Endothelial cell (in vitro differentiated cells): ENCODE measurements at regions not wholly inside any gene's neighbourhood (a gene's known extent, or its start where the extent isn't known, plus 50 kb on each side); places are given as distances from the start of the nearest gene placed in this dataset.

ENCODE experiments used
- DNase-seq: peaks from one replicate; pipeline ENCODE4 v3.0.0; 2021; ENCODE audit warnings: low spot score
- H3K27ac Mint-ChIP-seq: one replicate; pipeline ENCODE4 v1.8.0; 2021; ENCODE audit warnings: mixed read lengths, inconsistent platforms; ENCODE audit not compliant: unreplicated experiment
- H3K27me3 Mint-ChIP-seq: one replicate; pipeline ENCODE4 v1.8.0; 2021; ENCODE audit warnings: mild to moderate bottlenecking, moderate library complexity, mixed read lengths, inconsistent platforms; ENCODE audit not compliant: unreplicated experiment
- H3K36me3 Mint-ChIP-seq: one replicate; pipeline ENCODE4 v1.8.0; 2021; ENCODE audit warnings: mild to moderate bottlenecking, low read depth, mixed read lengths, inconsistent platforms; ENCODE audit not compliant: unreplicated experiment
- H3K4me1 Mint-ChIP-seq: one replicate; pipeline ENCODE4 v1.8.0; 2021; ENCODE audit warnings: mild to moderate bottlenecking, mixed read lengths, inconsistent platforms; ENCODE audit not compliant: unreplicated experiment
- H3K4me3 Mint-ChIP-seq: one replicate; pipeline ENCODE4 v1.8.0; 2021; ENCODE audit warnings: mild to moderate bottlenecking, mixed read lengths, inconsistent platforms; ENCODE audit not compliant: unreplicated experiment
- H3K9me3 Mint-ChIP-seq: one replicate; pipeline ENCODE4 v1.8.0; 2021; ENCODE audit warnings: mixed read lengths, inconsistent platforms; ENCODE audit not compliant: unreplicated experiment
- CTCF ChIP-seq: fragments of 200-600 bp; sonication (generic); IDR thresholded peaks from one replicate; pipeline ENCODE4 v1.5.0; 2021; ENCODE audit warnings: antibody characterized with exemption; ENCODE audit not compliant: unreplicated experiment

- H3K9me3 Mint-ChIP-seq, result no peaks in the 10 kb centered on the region
- no peaks in the 10 kb centered on the region for H3K36me3 Mint-ChIP-seq
- H3K4me3 Mint-ChIP-seq, result no peak overlapping the region
- H3K27me3 Mint-ChIP-seq, result peaks cover 7% of the 10 kb centered on the region
- no peaks in the 10 kb centered on the region for H3K4me1 Mint-ChIP-seq
- no peak for TF ChIP-seq CTCF
- no peak for DNase-seq
- H3K27ac Mint-ChIP-seq, result no peak overlapping the region
Measured at GRCh38 chr13:64075543-64076271, 2660.1 kb upstream of the PCDH20 start.

- H3K4me3 Mint-ChIP-seq, result no peak overlapping the region
- no peak overlapping the region for H3K27ac Mint-ChIP-seq
- no peak for TF ChIP-seq CTCF
- no peaks in the 10 kb centered on the region for H3K4me1 Mint-ChIP-seq
- H3K27me3 Mint-ChIP-seq, result peaks cover 7% of the 10 kb centered on the region
- H3K9me3 Mint-ChIP-seq, result no peaks in the 10 kb centered on the region
- DNase-seq, result no peak
- H3K36me3 Mint-ChIP-seq, result no peaks in the 10 kb centered on the region
Measured at GRCh38 chr13:64074971-64075474, 2659.4 kb upstream of the PCDH20 start.

GRCh38 chr13:64073203-64073602 is 2657.6 kb upstream of the PCDH20 start:
- no peak for TF ChIP-seq CTCF
- Mint-ChIP-seq H3K27ac (no peak overlapping the region), H3K36me3 (no peaks in the 10 kb centered on the region), H3K27me3 (peaks cover 7% of the 10 kb centered on the region), H3K4me3 (no peak overlapping the region), H3K4me1 (no peaks in the 10 kb centered on the region), H3K9me3 (no peaks in the 10 kb centered on the region)
- no peak for DNase-seq

- H3K27ac Mint-ChIP-seq, result no peak overlapping the region
- H3K36me3 Mint-ChIP-seq, result no peaks in the 10 kb centered on the region
- H3K4me1 Mint-ChIP-seq, result no peaks in the 10 kb centered on the region
- peaks cover under 1% of the 10 kb centered on the region for H3K27me3 Mint-ChIP-seq
- no peaks in the 10 kb centered on the region for H3K9me3 Mint-ChIP-seq
- no peak for DNase-seq
- H3K4me3 Mint-ChIP-seq, result no peak overlapping the region
- TF ChIP-seq CTCF, result no peak
Measured at GRCh38 chr13:64071352-64071751, 2655.7 kb upstream of the PCDH20 start.

GRCh38 chr13:64069892-64070291 is 2654.2 kb upstream of the PCDH20 start:
- no peak for DNase-seq
- H3K36me3 Mint-ChIP-seq, result no peaks in the 10 kb centered on the region
- H3K4me3 Mint-ChIP-seq, result no peak overlapping the region
- no peaks in the 10 kb centered on the region for H3K9me3 Mint-ChIP-seq
- TF ChIP-seq CTCF, result no peak
- H3K4me1 Mint-ChIP-seq, result no peaks in the 10 kb centered on the region
- H3K27ac Mint-ChIP-seq, result no peak overlapping the region
- H3K27me3 Mint-ChIP-seq, result no peaks in the 10 kb centered on the region
